ENCODE measurements at regions not wholly inside any gene's neighbourhood (a gene's known extent, or its start where the extent isn't known, plus 50 kb on each side); places are given as distances from the start of the nearest gene placed in this dataset.

- DNase-seq (ENCODE audit: extremely low spot score in 2 of 2), result no peak
- TF ChIP-seq POLR2AphosphoS5 (IDR thresholded peaks at IDR 0.05; ENCODE audit: insufficient read depth in 1 of 2, low read depth in 1 of 2) (no peak), CTCF (IDR thresholded peaks at IDR 0.05) (no peak), POLR2A (IDR thresholded peaks at IDR 0.05) (no peak)
- Histone ChIP-seq H3K9me3 (no peaks in the 10 kb centered on the region), H3K36me3 (no peaks in the 10 kb centered on the region), H3K27me3 (no peaks in the 10 kb centered on the region), H3K4me1 (no peaks in the 10 kb centered on the region), H3K27ac (no peak overlapping the region), H3K4me3 (no peak overlapping the region)
- intact Hi-C loops (cut with DNase I), result loop anchor here (5.0 to 10.0 kb wide), 2 partner anchors 160 to 192 kb away; no protein-coding TSS in a partner anchor
Observed at GRCh38 chr15:92524874-92525565, 130.6 kb downstream of the FAM174B start.

- Histone ChIP-seq H3K4me1 (no peaks in the 10 kb centered on the region), H3K27me3 (no peaks in the 10 kb centered on the region), H3K9me3 (no peaks in the 10 kb centered on the region), H3K4me3 (no peak overlapping the region), H3K27ac (no peak overlapping the region), H3K36me3 (no peaks in the 10 kb centered on the region)
- intact Hi-C loops (cut with DNase I), result loop anchor here (5.0 to 10.0 kb wide), 2 partner anchors 161 to 193 kb away; no protein-coding TSS in a partner anchor
- no peak for DNase-seq (ENCODE audit: extremely low spot score in 2 of 2)
- TF ChIP-seq POLR2AphosphoS5 (IDR thresholded peaks at IDR 0.05; ENCODE audit: insufficient read depth in 1 of 2, low read depth in 1 of 2) (no peak), CTCF (IDR thresholded peaks at IDR 0.05) (no peak), POLR2A (IDR thresholded peaks at IDR 0.05) (no peak)
Observed at GRCh38 chr15:92524161-92524560, 130.5 kb downstream of the ST8SIA2 start.

- no peak for DNase-seq (ENCODE audit: extremely low spot score in 2 of 2)
- no peaks in the 10 kb centered on the region for H3K27me3 ChIP-seq
- no peaks in the 10 kb centered on the region for H3K9me3 ChIP-seq
- no peak overlapping the region for H3K4me3 ChIP-seq
- H3K27ac ChIP-seq, result no peak overlapping the region
- intact Hi-C loops (cut with DNase I), result loop anchor here (5.0 to 10.0 kb wide), 2 partner anchors 162 to 194 kb away; no protein-coding TSS in a partner anchor
- TF ChIP-seq POLR2A (IDR thresholded peaks at IDR 0.05), result no peak
- TF ChIP-seq POLR2AphosphoS5 (IDR thresholded peaks at IDR 0.05; ENCODE audit: insufficient read depth in 1 of 2, low read depth in 1 of 2), result no peak
- no peak for TF ChIP-seq CTCF (IDR thresholded peaks at IDR 0.05)
- H3K4me1 ChIP-seq, result no peaks in the 10 kb centered on the region
- H3K36me3 ChIP-seq, result no peaks in the 10 kb centered on the region
Observed at GRCh38 chr15:92523176-92523575, 129.5 kb downstream of the ST8SIA2 start.

- intact Hi-C loops (cut with DNase I), result loop anchor here (5.0 to 10.0 kb wide), 2 partner anchors 163 to 196 kb away; no protein-coding TSS in a partner anchor
- H3K4me1 ChIP-seq, result no peaks in the 10 kb centered on the region
- no peak overlapping the region for H3K27ac ChIP-seq
- TF ChIP-seq POLR2A (IDR thresholded peaks at IDR 0.05), result no peak
- peak; percentile 60 to 87 (median 73) for TF ChIP-seq CTCF (IDR thresholded peaks at IDR 0.05)
- TF ChIP-seq POLR2AphosphoS5 (IDR thresholded peaks at IDR 0.05; ENCODE audit: insufficient read depth in 1 of 2, low read depth in 1 of 2), result no peak
- no peaks in the 10 kb centered on the region for H3K9me3 ChIP-seq
- no peak overlapping the region for H3K4me3 ChIP-seq
- no peaks in the 10 kb centered on the region for H3K27me3 ChIP-seq
- no peak for DNase-seq (ENCODE audit: extremely low spot score in 2 of 2)
- no peaks in the 10 kb centered on the region for H3K36me3 ChIP-seq
Observed at GRCh38 chr15:92521624-92522008, 127.9 kb downstream of the ST8SIA2 start.
